Peyer's patch (tissue), 4 donors: ENCODE measurements at regions not wholly inside any gene's neighbourhood (a gene's known extent, or its start where the extent isn't known, plus 50 kb on each side); places are given as distances from the start of the nearest gene placed in this dataset.

Source experiments
- DNase-seq, 3 donors: peaks; one replicate each; pipeline ENCODE4 v3.0.0-alpha.2; 2017 to 2019
- H3K27ac ChIP-seq, 4 donors: fragments of 200-600 bp; sonication (generic); one replicate each; pipeline ENCODE4 v1.5.1; 2016 to 2019
- H3K27me3 ChIP-seq, 2 donors: fragments of 200-600 bp; sonication (generic); one replicate each; pipeline ENCODE4 v1.5.1; 2019
- H3K36me3 ChIP-seq, 3 donors: fragments of 200-600 bp; sonication (generic); one replicate each; pipeline ENCODE4 v1.5.1; 2016 to 2019
- H3K4me1 ChIP-seq, 4 donors: fragments of 200-600 bp; sonication (generic); one replicate each; pipeline ENCODE4 v1.5.1; 2016 to 2019
- H3K4me3 ChIP-seq, 4 donors: fragments of 200-600 bp; sonication (generic); 1 replicate in 3 of 4; 2 replicates in 1 of 4; pipeline ENCODE4 v1.5.1; 2016 to 2019; ENCODE audit warnings: mild to moderate bottlenecking in 1 of 4
- H3K9me3 ChIP-seq, 4 donors: fragments of 200-600 bp; sonication (generic); one replicate each; pipeline ENCODE4 v1.5.1; 2016 to 2019; ENCODE audit warnings: mild to moderate bottlenecking in 1 of 4
- POLR2A ChIP-seq, 2 donors: fragments of 450-650 bp; IDR thresholded peaks; one replicate each; pipeline ENCODE4 v1.5.1; 2017; ENCODE audit warnings: antibody characterized with exemption in 2 of 2, mild to moderate bottlenecking in 2 of 2, moderate library complexity in 2 of 2
- TF ChIP-seq, protein P1 (sequence below), 6 experiments: fragments of 450-650 bp in 4 of 6; fragments of 200-600 bp in 2 of 6; sonication (generic) in 1 of 6; IDR thresholded peaks; one replicate each; pipeline ENCODE4 v1.5.1; 2017 to 2019; ENCODE audit warnings: antibody characterized with exemption in 6 of 6, mild to moderate bottlenecking in 3 of 6, moderate library complexity in 1 of 6

- no peak for TF ChIP-seq POLR2A (IDR thresholded peaks at IDR 0.05)
- TF ChIP-seq, protein P1, sequence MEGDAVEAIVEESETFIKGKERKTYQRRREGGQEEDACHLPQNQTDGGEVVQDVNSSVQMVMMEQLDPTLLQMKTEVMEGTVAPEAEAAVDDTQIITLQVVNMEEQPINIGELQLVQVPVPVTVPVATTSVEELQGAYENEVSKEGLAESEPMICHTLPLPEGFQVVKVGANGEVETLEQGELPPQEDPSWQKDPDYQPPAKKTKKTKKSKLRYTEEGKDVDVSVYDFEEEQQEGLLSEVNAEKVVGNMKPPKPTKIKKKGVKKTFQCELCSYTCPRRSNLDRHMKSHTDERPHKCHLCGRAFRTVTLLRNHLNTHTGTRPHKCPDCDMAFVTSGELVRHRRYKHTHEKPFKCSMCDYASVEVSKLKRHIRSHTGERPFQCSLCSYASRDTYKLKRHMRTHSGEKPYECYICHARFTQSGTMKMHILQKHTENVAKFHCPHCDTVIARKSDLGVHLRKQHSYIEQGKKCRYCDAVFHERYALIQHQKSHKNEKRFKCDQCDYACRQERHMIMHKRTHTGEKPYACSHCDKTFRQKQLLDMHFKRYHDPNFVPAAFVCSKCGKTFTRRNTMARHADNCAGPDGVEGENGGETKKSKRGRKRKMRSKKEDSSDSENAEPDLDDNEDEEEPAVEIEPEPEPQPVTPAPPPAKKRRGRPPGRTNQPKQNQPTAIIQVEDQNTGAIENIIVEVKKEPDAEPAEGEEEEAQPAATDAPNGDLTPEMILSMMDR (IDR thresholded peaks at IDR 0.05) = no peak
- no peaks in the 10 kb centered on the region for H3K4me1 ChIP-seq
- no peak overlapping the region for H3K4me3 ChIP-seq
- no peaks in the 10 kb centered on the region for H3K36me3 ChIP-seq
- no peak for DNase-seq
- H3K27me3 ChIP-seq = no peaks in the 10 kb centered on the region
- no peak overlapping the region for H3K27ac ChIP-seq
- no peaks in the 10 kb centered on the region for H3K9me3 ChIP-seq
Observed at GRCh38 chr11:91795139-91795887, 429.3 kb upstream of the FAT3 start.

DNA sequence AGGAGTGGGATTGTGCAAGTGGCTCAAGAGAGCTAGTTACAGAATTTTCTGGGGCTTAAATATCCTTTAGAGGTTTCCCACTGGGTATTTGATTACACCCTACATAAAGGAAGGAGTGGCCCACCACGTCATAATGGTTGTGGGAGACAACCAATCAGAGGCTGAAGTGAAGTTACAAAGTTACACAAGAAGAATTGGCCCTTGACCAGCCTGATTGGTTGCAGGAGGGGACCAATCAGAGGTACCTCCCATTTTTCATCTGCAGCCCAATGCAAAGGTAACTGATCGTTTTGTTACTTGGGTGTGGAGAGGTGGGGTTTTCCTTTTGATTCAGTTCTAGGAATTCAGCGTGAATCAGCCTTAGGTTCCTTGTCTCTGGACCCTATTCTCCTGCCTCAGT lies 430.5 kb upstream of the FAT3 start:
- Histone ChIP-seq H3K4me1 (no peaks in the 10 kb centered on the region), H3K27me3 (no peaks in the 10 kb centered on the region), H3K27ac (no peak overlapping the region), H3K4me3 (no peak overlapping the region), H3K9me3 (no peaks in the 10 kb centered on the region), H3K36me3 (no peaks in the 10 kb centered on the region)
- no peak for DNase-seq
- TF ChIP-seq, protein P1 (IDR thresholded peaks at IDR 0.05) = no peak
- TF ChIP-seq POLR2A (IDR thresholded peaks at IDR 0.05) = no peak

DNA sequence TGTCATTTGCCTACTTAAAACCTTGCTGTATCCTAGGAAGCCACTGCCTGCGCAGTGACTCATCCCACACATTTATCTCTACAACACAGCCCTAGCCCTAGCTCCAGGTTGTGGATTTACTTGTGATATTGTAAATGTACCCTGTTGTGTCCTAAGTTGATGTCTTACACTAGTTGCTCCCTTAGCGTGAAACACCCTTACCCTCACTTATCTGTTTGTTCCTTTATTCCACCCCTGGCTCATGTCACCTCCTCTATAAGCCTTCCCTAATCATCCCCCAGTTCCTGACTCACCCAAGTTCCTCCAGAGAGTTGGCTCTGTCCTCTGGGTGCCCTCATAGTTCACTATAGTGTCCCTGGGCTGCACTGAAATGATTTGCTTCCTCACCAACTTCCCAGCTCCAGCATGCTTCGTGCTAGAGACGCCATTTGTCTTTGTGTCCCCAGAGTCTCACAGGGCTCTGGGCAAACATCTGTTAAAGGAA lies 431.8 kb upstream of the FAT3 start:
- DNase-seq = no peak
- TF ChIP-seq, protein P1 (IDR thresholded peaks at IDR 0.05) = no peak
- no peak for TF ChIP-seq POLR2A (IDR thresholded peaks at IDR 0.05)

GRCh38 chr11:91791171-91791468 lies 433.5 kb upstream of the FAT3 start:
- H3K4me3 ChIP-seq = no peak overlapping the region
- H3K27me3 ChIP-seq = no peaks in the 10 kb centered on the region
- H3K4me1 ChIP-seq = no peaks in the 10 kb centered on the region
- no peak for DNase-seq
- TF ChIP-seq POLR2A (IDR thresholded peaks at IDR 0.05) = no peak
- TF ChIP-seq, protein P1 (IDR thresholded peaks at IDR 0.05) = no peak
- H3K9me3 ChIP-seq = no peaks in the 10 kb centered on the region
- no peaks in the 10 kb centered on the region for H3K36me3 ChIP-seq
- H3K27ac ChIP-seq = no peak overlapping the region

More for the DNA sequence above, 431.8 kb upstream of the FAT3 start:
- Histone ChIP-seq H3K9me3 (no peaks in the 10 kb centered on the region), H3K36me3 (no peaks in the 10 kb centered on the region), H3K27ac (no peak overlapping the region), H3K27me3 (no peaks in the 10 kb centered on the region), H3K4me1 (no peaks in the 10 kb centered on the region), H3K4me3 (no peak overlapping the region)

GRCh38 chr11:91790346-91791170 lies 434.1 kb upstream of the FAT3 start:
- TF ChIP-seq, protein P1 (IDR thresholded peaks at IDR 0.05) = no peak
- TF ChIP-seq POLR2A (IDR thresholded peaks at IDR 0.05) = no peak
- Histone ChIP-seq H3K9me3 (no peaks in the 10 kb centered on the region), H3K36me3 (no peaks in the 10 kb centered on the region), H3K4me3 (no peak overlapping the region), H3K4me1 (no peaks in the 10 kb centered on the region), H3K27me3 (no peaks in the 10 kb centered on the region), H3K27ac (no peak overlapping the region)
- DNase-seq = no peak
